PFSK-1 (cell line): ENCODE measurements at regions not wholly inside any gene's neighbourhood (a gene's known extent, or its start where the extent isn't known, plus 50 kb on each side); places are given as distances from the start of the nearest gene placed in this dataset.

Experiments used
- FOXP2 ChIP-seq: optimal IDR thresholded peaks from 2 replicates; pipeline ENCODE3; 2011; ENCODE audit warnings: borderline replicate concordance, control low read depth, inconsistent platforms; ENCODE audit not compliant: insufficient read depth; ENCODE audit errors: extremely low read length, extremely low read depth
- POLR2AphosphoS5 ChIP-seq: IDR thresholded peaks from 2 replicates; pipeline ENCODE4 v1.6.1; 2012; ENCODE audit warnings: low read depth, mild to moderate bottlenecking, control low read depth, low read length, moderate library complexity
- SIN3A ChIP-seq: IDR thresholded peaks from 2 replicates; pipeline ENCODE4 v1.6.1; 2012; ENCODE audit warnings: mild to moderate bottlenecking, low read length, moderate library complexity, borderline replicate concordance; ENCODE audit not compliant: insufficient read depth
- TAF1 ChIP-seq: IDR thresholded peaks from 2 replicates; pipeline ENCODE4 v1.6.1; 2012; ENCODE audit warnings: low read length, control low read depth, borderline replicate concordance; ENCODE audit not compliant: insufficient read depth
- TF ChIP-seq, protein P1 (sequence below), 2 experiments: IDR thresholded peaks; 2 replicates each; pipeline versions ENCODE4 v1.6.1 to v1.8.0; 2011 to 2012; ENCODE audit warnings: low read depth in 2 of 2, low read length in 2 of 2, control low read depth in 1 of 2, inconsistent platforms in 1 of 2, mild to moderate bottlenecking in 1 of 2, moderate library complexity in 1 of 2; ENCODE audit not compliant: insufficient read depth in 1 of 2

DNA sequence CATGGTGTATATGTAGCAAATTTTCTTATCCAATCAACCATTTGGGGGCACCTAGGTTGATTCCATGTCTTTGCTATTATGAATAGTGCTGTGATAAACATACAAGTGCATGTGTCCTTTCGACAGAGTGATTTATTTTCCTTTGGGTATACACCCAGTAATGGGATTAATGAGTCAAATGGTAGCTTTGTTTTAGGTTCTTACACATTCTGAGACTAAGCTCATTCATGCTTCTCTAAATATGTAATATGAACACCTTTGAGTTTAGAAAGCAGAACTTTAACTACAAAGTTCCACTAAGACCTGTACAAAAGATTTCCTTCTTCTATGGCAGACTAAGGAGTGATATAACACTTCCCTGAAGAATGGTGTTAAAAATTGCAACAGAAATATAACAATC is 627.0 kb downstream of the KCNA4 start:
- TF ChIP-seq SIN3A (no peak), TAF1 (no peak), POLR2AphosphoS5 (no peak), FOXP2 (no peak)
- TF ChIP-seq, protein P1, sequence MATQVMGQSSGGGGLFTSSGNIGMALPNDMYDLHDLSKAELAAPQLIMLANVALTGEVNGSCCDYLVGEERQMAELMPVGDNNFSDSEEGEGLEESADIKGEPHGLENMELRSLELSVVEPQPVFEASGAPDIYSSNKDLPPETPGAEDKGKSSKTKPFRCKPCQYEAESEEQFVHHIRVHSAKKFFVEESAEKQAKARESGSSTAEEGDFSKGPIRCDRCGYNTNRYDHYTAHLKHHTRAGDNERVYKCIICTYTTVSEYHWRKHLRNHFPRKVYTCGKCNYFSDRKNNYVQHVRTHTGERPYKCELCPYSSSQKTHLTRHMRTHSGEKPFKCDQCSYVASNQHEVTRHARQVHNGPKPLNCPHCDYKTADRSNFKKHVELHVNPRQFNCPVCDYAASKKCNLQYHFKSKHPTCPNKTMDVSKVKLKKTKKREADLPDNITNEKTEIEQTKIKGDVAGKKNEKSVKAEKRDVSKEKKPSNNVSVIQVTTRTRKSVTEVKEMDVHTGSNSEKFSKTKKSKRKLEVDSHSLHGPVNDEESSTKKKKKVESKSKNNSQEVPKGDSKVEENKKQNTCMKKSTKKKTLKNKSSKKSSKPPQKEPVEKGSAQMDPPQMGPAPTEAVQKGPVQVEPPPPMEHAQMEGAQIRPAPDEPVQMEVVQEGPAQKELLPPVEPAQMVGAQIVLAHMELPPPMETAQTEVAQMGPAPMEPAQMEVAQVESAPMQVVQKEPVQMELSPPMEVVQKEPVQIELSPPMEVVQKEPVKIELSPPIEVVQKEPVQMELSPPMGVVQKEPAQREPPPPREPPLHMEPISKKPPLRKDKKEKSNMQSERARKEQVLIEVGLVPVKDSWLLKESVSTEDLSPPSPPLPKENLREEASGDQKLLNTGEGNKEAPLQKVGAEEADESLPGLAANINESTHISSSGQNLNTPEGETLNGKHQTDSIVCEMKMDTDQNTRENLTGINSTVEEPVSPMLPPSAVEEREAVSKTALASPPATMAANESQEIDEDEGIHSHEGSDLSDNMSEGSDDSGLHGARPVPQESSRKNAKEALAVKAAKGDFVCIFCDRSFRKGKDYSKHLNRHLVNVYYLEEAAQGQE (IDR thresholded peaks at IDR 0.05; ENCODE audit: insufficient read depth in 1 of 2, low read depth in 2 of 2, low read length in 2 of 2), result no peak
